Astrocyte of the spinal cord (primary cell): ENCODE measurements at regions not wholly inside any gene's neighbourhood (a gene's known extent, or its start where the extent isn't known, plus 50 kb on each side); places are given as distances from the start of the nearest gene placed in this dataset.

ENCODE experiments used
- DNase-seq: peaks from one replicate; pipeline ENCODE4 v3.0.0; 2011; ENCODE audit warnings: low read depth, low spot score
- H3K4me3 ChIP-seq: 2 replicates; pipeline ENCODE4 v1.5.1; 2011; ENCODE audit warnings: low read depth, mild to moderate bottlenecking, low read length, moderate library complexity
- CTCF ChIP-seq: IDR thresholded peaks from 2 replicates; pipeline ENCODE4 v1.5.1; 2012; ENCODE audit warnings: low read depth, mild to moderate bottlenecking, low read length, inconsistent platforms
- in situ Hi-C: cut with HindIII; loops from 2 replicates; pipeline ENCODE4 v1.10.0; 2017; ENCODE audit warnings: low sequenced_read_pairs

GRCh38 chr16:48811478-48811877 is 201.5 kb upstream of the N4BP1 start:
- in situ Hi-C loops = no loop called here
- H3K4me3 ChIP-seq = no peak overlapping the region
- no peak for TF ChIP-seq CTCF
- no peak for DNase-seq

GRCh38 chr16:48810803-48811453 is 200.9 kb upstream of the N4BP1 start:
- no peak for DNase-seq
- in situ Hi-C loops = no loop called here
- H3K4me3 ChIP-seq = no peak overlapping the region
- TF ChIP-seq CTCF = no peak

GRCh38 chr16:48810436-48810802 is 200.4 kb upstream of the N4BP1 start:
- DNase-seq = no peak
- no peak overlapping the region for H3K4me3 ChIP-seq
- in situ Hi-C loops = no loop called here

GRCh38 chr16:48790151-48790550 is 180.2 kb upstream of the N4BP1 start:
- no peak overlapping the region for H3K4me3 ChIP-seq
- in situ Hi-C loops = no loop called here
- no peak for DNase-seq
- TF ChIP-seq CTCF = no peak

More at GRCh38 chr16:48810436-48810802, 200.4 kb upstream of the N4BP1 start:
- no peak for TF ChIP-seq CTCF

GRCh38 chr16:48788475-48788874 is 178.5 kb upstream of the N4BP1 start:
- no peak for DNase-seq
- no peak overlapping the region for H3K4me3 ChIP-seq
- no peak for TF ChIP-seq CTCF
- in situ Hi-C loops = no loop called here

- in situ Hi-C loops = no loop called here
- TF ChIP-seq CTCF = no peak
- DNase-seq = no peak
- no peak overlapping the region for H3K4me3 ChIP-seq
Measured at GRCh38 chr16:48745541-48745940, 135.6 kb upstream of the N4BP1 start.
